GM23248 (cell line): ENCODE measurements at regions not wholly inside any gene's neighbourhood (a gene's known extent, or its start where the extent isn't known, plus 50 kb on each side); places are given as distances from the start of the nearest gene placed in this dataset.

Source experiments
- EZH2 ChIP-seq: fragments of 200-600 bp; sonication (generic); IDR thresholded peaks from 2 replicates; pipeline ENCODE4 v1.6.1; 2018; ENCODE audit warnings: antibody characterized with exemption, mild to moderate bottlenecking; ENCODE audit not compliant: insufficient read depth, poor library complexity, severe bottlenecking
- EZH2phosphoT487 ChIP-seq: fragments of 200-600 bp; sonication (generic); IDR thresholded peaks from 2 replicates; pipeline ENCODE4 v1.6.1; 2018; ENCODE audit warnings: antibody characterized with exemption, moderate library complexity, mild to moderate bottlenecking, low read depth; ENCODE audit not compliant: insufficient read depth

GRCh38 chr4:102411408-102411807 is 66.1 kb upstream of the SLC39A8 start:
- TF ChIP-seq EZH2 (no peak), EZH2phosphoT487 (no peak)
